HG03558 (cell line): ENCODE measurements at regions not wholly inside any gene's neighbourhood (a gene's known extent, or its start where the extent isn't known, plus 50 kb on each side); places are given as distances from the start of the nearest gene placed in this dataset.

Experiments
- ATAC-seq: cut with Tn5 transposase; IDR thresholded peaks from one replicate; pipeline ENCODE4 v1.9.1; 2021; ENCODE audit warnings: moderate number of reproducible peaks; ENCODE audit not compliant: unreplicated experiment; ENCODE audit errors: extremely low read depth

- no peak for ATAC-seq
Measured at GRCh38 chr20:6715401-6715941, 52.0 kb upstream of the BMP2 start.

- no peak for ATAC-seq
Measured at GRCh38 chr20:6714279-6714711, 53.2 kb upstream of the BMP2 start.

- no peak for ATAC-seq
Measured at GRCh38 chr20:6711951-6712649, 55.4 kb upstream of the BMP2 start.

GRCh38 chr20:6709910-6710595 is 57.4 kb upstream of the BMP2 start:
- no peak for ATAC-seq

- ATAC-seq, result no peak
Measured at GRCh38 chr20:6708010-6708409, 59.5 kb upstream of the BMP2 start.

GRCh38 chr20:6707321-6707831 is 60.1 kb upstream of the BMP2 start:
- ATAC-seq, result no peak

DNA sequence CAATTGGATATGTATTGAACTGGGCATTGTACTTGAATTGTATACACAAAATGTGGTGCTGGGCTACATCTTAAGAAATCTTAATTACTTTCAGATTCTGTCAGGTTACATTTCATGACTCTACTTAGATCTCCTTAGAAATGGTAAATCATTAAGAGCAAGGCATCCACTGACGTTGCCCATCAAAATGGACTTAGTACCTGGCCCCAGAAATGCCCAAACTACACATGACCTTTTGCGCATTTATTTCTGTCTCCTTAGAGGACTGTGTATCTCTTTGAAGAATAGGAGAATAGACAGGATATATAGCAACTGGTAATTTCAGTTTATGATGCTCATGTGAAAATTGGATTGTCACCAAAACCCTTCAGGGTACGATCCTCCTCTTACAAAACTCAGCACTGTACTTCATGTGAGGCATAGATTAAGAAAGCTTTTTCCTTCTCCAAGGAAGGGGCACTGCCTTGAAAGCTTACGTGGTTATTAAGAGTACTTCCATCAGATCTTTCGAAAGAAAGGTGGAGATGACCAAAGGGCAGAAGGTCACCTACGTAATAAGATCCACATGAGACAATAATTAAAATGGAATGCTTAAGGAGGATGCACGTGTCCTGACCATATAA is 61.4 kb upstream of the BMP2 start:
- ATAC-seq, result no peak

- no peak for ATAC-seq
Measured at GRCh38 chr20:6705106-6705766, 62.2 kb upstream of the BMP2 start.

- no peak for ATAC-seq
Measured at GRCh38 chr20:6704132-6704861, 63.2 kb upstream of the BMP2 start.

DNA sequence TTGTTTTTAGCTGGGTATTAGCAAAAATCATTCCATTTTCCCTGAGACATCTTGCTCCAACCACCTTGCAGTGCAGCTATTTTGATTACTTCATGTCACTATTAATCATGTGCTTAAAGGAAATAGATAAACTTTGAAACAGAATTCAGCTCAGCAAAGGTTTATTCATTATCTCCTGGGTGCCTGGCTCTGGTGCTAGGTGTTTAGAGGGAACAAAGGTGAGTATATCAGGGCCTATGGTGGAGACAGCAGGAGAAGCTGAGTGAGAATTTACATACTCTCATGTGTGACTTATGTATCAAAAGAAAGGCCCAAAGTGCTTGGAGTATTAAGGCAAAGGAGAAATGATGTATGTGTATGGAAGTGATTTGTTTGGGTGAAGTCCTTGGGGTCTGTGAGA is 63.8 kb upstream of the BMP2 start:
- no peak for ATAC-seq

DNA sequence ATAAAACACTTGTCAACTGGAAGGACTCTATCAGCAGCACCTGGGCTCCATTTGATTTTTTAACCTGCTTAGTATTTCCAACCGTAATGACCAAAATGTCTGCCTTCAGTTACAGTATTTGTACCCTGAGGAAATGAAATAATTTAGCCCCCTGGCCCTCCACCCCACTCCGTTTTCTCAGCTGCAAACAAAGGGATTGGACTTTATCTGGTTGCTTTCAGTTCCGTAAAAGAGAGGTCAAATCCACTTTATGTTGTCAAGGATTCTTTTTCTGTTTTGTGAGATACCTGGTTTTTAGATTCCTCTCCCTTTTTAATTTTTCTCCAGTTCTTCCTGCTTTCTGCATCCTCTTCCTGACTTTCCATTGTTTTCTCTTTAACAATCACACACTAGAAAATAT is 64.4 kb upstream of the BMP2 start:
- no peak for ATAC-seq

- no peak for ATAC-seq
Measured at GRCh38 chr20:6702144-6702543, 65.3 kb upstream of the BMP2 start.

GRCh38 chr20:6700563-6701329 is 66.7 kb upstream of the BMP2 start:
- ATAC-seq, result no peak

GRCh38 chr20:6699921-6700562 is 67.4 kb upstream of the BMP2 start:
- no peak for ATAC-seq

GRCh38 chr20:6698723-6699122 is 68.8 kb upstream of the BMP2 start:
- ATAC-seq, result no peak

DNA sequence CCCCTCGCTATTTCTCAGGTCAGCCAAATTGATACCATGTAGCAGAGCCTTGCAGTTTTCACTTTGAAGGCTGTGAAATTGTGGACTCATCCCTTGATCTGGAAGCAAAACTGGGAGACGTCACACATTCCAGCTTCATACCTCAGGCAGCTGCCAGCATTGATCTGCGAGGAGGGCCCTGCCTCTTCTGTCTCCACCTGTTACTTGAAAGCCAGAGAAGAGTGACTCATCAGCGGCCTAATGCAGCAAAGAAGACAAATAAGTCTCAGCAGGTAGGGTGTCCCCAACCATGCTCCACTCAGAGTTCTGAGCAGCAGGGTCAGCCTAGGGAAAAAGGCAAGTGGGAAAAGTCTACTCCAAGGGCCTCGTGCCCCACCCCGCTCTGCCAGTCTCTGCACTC is 69.4 kb upstream of the BMP2 start:
- ATAC-seq, result no peak

DNA sequence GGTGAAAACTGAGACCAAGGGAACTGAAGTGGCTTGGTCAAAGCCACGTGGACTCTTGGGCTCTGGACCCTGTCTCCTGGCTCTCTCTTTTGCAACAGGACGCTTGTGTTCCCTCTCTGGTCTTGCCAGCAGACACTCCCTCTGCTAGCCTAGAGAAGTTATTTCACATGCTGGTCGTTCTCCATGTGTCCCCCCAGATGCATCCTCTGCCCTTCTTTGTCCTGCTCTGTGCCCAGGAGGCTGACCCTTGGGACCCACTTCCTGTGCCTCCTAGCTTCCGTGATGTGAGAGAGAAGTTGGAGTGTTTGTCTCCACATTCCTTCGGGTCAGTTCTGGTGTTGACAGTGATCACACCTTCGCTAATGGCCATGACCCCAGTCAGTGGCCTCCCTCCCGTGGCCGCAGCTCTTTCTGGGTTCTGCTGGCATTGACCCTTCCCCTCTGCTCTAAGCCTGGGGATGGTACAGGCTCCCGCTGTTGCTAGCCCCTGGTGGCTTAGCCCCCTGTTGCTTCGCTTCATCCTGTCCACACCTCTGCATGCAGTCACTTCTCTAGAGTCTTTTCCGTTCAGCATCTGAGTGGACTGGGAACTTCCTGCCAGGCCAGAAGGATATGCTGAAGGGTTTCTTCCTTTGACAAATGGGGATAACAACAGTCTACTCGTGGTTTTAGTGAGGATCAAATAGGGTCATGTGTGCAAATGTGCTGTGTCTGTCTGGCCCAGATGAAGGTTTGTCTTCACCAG is 70.1 kb upstream of the BMP2 start:
- ATAC-seq, result no peak

GRCh38 chr20:6696001-6696400 is 71.5 kb upstream of the BMP2 start:
- no peak for ATAC-seq
